NB4 (cell line): ENCODE measurements at regions not wholly inside any gene's neighbourhood (a gene's known extent, or its start where the extent isn't known, plus 50 kb on each side); places are given as distances from the start of the nearest gene placed in this dataset.

Source experiments
- CTCF ChIP-seq: IDR thresholded peaks from one replicate; pipeline ENCODE4 v1.5.1; 2012; ENCODE audit warnings: low read depth, low read length
- MYC ChIP-seq: IDR thresholded peaks from 2 replicates; pipeline ENCODE4 v1.6.1; 2011; ENCODE audit warnings: low read depth, low read length
- POLR2A ChIP-seq: IDR thresholded peaks from 2 replicates; pipeline ENCODE4 v1.6.1; 2011; ENCODE audit warnings: mild to moderate bottlenecking; ENCODE audit not compliant: insufficient read length; ENCODE audit errors: extremely low read depth
- TF ChIP-seq, protein P1 (sequence below): IDR thresholded peaks from 2 replicates; pipeline ENCODE4 v1.6.1; 2011; ENCODE audit warnings: low read depth, low read length

GRCh38 chr11:44467931-44468330 is 97.5 kb upstream of the CD82 start:
- no peak for TF ChIP-seq CTCF
- no peak for TF ChIP-seq POLR2A
- TF ChIP-seq MYC: no peak
- TF ChIP-seq, protein P1, sequence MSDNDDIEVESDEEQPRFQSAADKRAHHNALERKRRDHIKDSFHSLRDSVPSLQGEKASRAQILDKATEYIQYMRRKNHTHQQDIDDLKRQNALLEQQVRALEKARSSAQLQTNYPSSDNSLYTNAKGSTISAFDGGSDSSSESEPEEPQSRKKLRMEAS: no peak
